Frontal cortex (tissue), 3 donors: ENCODE measurements at regions not wholly inside any gene's neighbourhood (a gene's known extent, or its start where the extent isn't known, plus 50 kb on each side); places are given as distances from the start of the nearest gene placed in this dataset.

Experiments used
- DNase-seq, 2 donors: peaks; one replicate each; pipeline ENCODE4 v3.0.0; 2012; ENCODE audit warnings: low spot score in 2 of 2
- FAIRE-seq: peaks from 2 replicates; lab custom pipeline; 2012; peaks lifted over from hg19 to GRCh38; lab: Jason Lieb, UNC
- donor health status: control.
- donor health status: control.
- donor health status: control.

DNA sequence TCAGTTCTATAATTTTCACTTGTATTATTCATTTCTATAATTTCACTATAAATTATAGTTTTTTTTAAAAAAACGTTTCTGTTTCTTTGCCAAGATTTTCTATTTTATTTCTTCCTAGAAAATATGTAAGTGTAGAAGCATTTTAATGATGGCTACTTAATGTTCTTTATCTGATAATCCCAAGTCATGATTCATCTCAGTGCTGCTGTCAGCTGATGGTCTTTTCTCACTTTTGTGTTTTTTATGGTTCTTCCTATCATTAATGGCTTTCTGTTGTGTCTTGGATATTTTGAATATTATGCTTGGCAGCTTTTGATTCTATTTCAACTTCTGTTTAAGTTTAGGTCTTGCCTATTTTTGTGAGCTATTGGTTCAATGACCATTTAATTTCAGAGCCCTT, 268.6 kb downstream of the BAMBI start:
- FAIRE-seq = no peak
- DNase-seq = no peak

DNA sequence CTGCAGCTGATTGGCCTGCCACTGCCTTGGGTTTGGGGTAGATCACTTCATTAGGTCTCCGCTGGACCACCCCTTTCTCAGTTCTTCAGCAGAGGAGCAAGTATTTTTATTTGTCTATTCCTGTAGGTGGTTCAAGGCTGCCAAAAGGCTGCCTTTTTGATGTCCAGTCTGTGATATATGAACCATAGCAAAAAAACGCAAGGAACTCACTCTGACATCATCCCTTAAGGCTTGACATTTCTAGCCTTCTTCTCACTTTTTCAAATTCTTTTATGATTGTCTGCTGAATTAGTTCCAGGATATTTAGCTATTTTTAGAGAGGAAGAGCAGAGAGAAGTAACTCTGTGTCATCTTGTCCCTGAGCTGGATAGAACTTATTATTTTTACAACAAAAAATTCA, 269.2 kb downstream of the BAMBI start:
- no peak for FAIRE-seq
- DNase-seq = no peak

DNA sequence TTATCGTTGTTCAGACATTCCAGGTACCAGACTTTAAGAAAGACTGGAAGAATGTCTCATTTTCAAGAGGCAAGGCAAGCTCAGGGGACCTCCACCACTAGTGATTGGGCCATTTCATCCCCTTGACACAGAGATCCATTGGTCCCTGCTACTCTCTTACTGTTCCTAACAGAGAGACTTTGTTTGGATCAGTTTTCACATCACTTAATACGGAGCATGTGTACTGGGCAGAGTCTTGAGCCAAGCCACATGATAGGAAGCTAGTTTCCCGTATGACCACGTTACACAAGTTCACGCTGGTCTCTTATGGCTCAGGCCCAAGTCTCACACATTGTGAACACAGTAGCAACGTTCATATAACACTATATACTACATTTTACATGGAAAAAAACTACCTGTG, 269.9 kb downstream of the BAMBI start:
- DNase-seq (no peak), FAIRE-seq (no peak)

DNA sequence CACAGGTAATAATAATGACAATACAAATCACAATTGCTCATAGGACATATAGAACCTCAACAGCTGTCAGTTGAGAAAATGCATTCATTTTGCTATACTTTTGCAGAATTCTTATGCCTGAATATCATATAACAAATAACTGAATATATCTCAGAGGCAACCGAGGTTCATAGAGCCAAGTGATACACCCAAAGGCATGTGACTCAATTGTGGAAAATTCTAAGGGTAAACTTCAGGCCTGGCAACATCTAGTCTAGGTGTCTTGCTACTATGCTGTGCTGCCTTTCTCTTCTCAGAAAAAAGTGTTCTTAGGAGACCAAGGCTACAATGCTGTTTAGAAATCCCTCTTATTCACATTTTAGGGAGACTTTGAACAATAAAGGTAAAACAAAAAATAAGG, 270.7 kb downstream of the BAMBI start:
- DNase-seq (no peak), FAIRE-seq (no peak)

DNA sequence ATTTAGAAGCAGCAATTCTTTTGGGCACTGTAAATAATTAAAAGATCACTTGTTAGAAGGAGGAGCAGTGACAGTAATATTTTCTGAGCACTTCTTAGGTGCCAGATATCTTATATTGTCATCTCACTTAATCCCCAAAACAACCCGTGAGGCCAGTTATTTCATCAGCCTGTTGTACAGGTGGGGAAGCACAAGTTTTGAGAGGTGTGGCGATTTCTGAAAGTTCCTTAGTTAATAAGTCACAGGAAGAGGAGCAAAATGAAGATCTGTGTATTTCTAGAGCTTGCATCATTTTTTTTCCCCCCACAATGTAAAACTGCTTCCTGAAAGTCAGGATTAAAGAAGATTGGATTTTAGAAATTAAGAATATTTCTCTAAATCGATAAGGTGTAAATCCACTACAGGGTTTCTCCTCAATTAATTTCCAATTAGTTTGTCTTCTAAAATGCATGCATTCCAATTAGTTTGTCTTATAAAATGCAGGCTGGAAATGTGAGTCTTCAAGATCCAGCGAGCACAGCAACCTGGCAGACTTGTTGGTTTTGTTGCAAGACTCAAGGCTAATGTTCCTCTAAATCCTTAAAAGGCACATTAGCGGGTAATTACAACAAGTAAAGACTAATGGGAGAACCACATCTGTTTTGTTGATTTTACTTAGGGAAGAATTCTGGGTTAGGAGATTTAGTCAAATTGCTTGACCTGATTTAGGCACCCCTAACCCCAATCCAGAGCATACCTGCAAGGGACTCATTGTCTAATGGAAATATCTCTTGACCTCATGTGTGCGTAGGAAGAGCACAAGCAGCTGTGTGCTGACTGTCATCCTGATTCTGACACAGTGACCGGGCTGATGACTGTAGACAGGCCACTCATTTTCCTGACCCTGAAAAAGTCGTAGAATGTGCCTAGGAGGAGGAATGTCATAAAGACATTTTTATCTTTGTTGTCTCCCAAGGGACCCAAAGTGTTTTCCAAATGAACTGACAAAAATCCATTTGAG, 272.0 kb downstream of the BAMBI start:
- no peak for DNase-seq
- FAIRE-seq = no peak

DNA sequence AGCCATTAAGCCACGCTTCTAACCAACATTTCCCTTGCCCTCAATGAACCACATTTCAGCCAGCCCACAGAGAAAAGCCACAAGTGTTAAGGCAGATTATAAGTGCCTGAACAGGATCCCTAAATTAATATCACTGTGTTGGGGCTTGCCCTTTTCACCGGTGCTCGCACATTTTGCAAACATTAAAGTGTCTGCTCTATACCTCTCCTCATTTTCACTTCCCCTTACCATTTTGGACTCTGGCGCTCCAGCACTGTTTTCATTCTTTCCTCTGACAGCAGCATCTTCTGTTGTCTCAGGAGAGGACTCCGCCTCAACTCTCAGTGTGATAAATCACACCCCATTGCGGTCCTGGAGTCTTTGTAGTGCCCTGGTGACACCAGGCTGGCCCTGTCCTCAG, 274.2 kb downstream of the BAMBI start:
- DNase-seq (no peak), FAIRE-seq (no peak)

DNA sequence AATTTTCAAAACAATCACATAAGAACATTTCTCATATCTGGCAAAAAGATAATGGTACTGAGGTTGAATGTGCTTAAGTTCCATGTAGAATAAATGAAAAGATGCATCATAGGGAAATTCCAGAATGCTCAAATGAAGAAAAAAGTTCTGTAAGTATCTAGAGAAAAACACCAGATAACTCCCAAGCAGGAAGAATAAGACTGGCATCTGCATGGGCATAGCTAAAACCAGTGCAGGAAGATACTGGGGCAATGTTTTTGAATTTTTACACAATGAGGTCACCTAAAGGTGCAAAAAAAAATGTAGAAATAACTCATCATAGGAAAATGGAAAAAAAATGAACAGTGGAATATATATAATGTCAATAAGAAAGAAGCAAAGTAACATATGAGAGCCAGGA, 275.2 kb downstream of the BAMBI start:
- no peak for DNase-seq
- FAIRE-seq = no peak

DNA sequence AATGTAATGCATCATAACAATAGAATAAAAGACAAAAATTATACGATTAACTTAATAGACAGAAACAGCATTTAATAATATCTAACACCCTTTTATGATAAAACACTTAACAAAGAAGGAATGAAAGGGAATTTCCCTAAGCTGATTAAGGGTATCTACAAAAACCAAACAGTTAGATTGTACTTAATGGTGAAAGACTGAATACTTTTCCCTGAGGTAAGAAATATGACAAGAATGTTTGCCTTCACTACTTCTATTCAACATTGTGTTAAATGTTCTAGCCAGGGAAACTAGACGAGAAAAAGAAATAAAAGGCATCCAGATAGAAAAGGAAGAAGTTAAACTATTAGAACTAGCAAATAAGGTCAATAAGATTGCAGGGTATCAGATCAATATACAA, 276.9 kb downstream of the BAMBI start:
- DNase-seq = no peak
- FAIRE-seq = no peak

DNA sequence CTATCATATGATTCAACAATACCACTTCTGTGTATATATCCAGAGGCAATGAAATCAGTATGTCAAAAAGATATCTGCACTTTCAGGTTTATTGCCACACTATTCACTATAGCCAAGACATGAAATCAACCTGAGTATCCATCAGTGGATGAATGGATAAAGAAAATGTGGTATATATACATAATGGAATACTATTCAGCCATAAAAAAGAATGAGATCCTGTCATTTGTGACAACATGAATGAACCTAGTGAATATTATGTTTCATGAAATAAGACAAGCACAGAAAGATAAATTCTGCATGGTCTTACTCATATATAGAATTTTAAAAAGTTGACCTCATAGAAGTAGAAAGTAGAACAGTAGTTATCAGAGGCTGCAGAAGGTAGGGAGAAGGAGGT, 281.1 kb downstream of the BAMBI start:
- DNase-seq = no peak
- no peak for FAIRE-seq

DNA sequence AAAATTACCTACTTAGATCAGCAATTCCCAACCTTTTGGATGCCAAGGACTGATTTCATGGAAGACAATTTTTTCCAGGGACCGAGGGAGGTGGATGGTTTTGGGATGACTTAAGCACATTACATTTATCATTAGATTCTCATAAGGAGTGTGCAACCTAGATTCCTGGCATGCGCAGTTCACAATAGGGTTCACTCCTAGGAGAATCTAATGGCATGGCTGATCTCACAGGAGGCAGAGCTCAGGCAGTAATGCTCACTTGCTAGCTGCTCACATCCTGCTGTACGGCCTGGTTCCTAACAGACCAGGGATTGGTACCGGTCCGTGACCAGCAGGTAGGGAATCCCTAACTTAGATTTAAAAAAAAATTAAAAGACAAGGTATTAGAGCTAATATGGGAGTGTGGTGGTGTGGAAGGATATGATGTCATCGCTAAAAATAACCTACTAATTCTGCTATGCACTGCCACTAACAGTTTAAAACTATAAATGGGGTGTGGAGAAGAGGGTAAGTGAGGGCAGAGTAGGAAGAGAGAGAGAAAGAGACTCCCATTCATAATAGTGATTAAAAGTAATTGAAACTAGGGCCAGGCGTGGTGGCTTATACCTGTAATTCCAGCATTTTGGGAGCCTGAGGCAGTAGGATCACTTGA, 282.7 kb downstream of the BAMBI start:
- FAIRE-seq (no peak), DNase-seq (no peak)

DNA sequence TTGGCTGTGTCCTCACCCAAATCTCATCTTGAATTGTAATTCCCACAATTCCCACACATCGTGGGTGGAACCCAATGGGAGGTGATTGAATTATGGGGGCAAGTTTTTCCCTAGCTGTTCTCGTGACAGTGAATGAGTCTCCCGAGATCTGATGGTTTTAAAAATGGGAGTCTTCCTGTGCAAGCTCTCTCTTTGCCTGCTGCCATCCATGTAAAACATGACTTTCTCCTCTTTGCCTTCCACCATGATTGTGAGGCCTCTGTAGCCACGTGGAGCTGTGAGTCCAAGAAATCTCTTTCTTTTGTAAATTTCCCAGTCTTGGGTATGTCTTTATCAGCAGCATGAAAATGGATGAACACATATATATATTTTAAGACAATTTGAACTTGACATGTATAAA, 285.4 kb downstream of the BAMBI start:
- FAIRE-seq (no peak), DNase-seq (no peak)

DNA sequence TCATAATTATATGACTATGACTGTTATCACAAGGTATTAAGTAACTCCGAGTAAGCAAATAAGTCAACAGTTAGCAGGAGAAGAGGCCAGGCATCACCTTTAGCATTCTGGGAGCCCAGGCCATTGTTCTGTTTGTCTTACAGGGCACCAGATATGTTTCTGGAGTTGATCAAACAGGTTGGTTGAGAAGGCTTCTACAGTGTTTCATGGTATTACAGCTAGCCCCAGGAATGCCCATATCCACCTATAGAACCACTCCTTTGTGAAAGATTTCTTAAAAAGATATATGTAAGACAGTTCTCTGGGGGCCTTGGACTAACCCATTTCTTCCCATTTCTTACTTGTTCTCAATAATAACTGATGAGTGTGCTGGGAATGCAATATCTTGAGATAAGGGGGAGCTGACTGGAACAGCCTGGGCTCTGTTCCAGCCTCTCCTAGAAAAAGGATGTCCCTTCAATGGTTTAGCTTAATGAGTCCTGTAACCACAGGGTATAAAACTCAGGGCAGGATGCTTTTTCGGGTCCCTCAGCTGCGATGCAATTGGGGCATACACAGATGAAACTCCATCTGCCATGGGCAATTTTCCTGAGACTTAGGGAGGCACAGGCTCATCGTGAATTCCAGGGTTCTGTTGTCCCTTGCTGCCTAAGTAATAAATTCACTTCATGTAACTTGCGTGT, 286.4 kb downstream of the BAMBI start:
- no peak for FAIRE-seq
- no peak for DNase-seq

DNA sequence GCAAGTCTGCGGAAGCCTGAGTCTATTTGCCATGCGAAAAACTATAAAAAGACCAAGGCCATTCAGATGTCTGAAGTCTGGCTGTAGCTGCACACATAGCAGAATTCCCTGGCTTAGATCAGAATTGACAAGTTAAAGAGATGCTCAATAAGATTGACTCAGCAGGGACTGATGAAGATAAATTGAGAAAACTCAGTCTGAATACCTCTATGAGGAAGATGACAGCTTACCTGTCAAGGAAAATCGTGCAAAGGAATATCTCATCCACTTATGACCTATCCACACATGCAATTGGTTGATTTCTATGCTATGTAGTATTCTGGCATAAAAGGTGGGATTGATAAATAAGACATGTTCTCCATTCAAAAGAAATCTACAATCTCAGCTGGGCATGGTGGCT, 288.6 kb downstream of the BAMBI start:
- no peak for FAIRE-seq
- no peak for DNase-seq

DNA sequence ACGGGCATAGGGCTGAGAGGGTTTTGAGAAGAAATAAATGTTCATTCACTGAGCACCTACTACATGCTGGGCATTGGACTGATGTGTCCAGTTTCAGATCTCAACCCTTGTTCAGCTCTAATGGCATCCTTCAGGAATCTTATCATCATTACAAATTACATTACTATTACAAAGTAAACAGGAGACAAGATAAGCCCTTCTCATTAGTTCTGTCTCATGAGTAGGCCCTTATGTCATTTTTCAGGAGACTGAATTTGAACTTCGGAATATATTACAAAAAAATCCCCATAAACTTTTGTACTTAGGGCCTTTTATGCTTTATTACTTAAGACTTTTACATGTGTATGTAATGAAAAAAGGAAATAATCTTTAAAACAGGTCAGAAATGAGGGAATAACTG, 289.7 kb downstream of the BAMBI start:
- DNase-seq = no peak
- FAIRE-seq = no peak

DNA sequence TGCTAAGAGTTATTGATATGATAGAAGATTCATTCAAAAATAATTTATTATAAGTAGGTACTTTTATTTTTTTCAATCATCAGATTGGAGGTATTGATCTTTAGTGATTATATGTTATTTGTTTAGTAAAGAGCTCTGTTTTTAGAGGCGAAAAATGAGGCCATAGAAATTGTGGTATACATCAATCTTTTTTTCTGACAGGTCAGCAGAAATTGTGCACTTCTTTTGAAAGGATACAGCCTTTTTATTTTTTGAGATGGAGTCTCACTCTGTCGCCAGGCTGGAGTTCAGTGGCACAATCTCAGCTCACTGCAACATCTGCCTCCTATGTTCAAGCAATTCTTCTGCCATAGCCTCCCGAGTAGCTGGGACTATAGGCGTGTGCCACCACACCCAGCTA, 292.1 kb downstream of the BAMBI start:
- no peak for DNase-seq
- no peak for FAIRE-seq

DNA sequence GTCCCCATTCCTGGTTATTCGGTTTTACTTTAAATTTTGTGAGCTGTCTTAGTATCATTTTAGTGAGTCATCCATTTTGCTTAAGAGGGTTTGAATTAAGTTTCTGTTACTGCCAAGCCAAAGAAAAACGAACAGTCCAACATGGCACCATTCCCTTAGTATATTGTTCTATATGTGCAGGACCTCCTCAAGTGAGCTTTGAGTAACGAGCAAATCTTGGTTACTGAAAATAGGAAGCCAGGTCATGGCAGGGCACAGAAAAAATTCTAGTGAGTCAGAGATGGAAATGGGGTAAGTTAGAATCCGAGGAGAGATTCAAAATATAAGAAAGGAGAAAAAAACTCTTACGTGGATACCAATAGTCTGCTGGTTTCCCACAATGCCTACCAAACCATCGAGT, 292.9 kb downstream of the BAMBI start:
- no peak for DNase-seq
- no peak for FAIRE-seq

DNA sequence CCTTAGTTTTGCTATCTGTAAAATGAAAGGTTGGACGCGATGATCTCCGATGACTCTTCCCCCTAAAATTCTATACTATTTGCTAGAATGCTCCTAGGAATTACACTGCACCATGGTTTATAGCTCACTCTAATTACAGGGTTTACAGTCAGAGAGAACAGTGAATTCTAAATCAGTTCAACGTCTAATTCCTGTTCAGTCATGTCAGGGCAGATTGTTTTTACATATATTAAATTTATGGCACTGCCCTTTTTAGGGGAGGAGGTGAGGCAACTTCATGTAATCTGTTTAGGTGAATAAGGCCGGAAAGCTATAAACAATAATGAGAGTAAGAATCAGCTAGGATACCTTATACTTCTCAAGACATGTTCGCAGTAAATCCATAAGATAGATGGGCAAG, 293.9 kb downstream of the BAMBI start:
- no peak for FAIRE-seq
- DNase-seq = no peak

DNA sequence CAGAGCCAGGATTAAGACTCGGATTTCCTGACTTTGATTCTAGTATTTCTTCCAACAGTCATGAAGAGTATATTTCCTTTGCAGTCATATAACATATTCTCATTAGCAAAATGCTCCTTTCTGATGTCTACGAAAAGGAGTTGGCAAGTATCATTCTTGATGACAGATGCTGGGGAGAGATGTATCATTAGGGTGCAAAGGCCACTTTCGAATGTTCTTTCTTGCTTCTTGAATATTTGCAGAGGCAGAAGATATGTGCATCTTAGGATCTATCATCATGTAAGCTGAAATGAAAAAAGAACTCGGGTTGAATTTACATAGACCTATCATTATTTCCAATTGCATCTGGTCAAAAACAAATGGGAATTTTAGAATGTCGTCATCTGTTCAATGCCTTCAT, 294.4 kb downstream of the BAMBI start:
- FAIRE-seq (no peak), DNase-seq (no peak)

DNA sequence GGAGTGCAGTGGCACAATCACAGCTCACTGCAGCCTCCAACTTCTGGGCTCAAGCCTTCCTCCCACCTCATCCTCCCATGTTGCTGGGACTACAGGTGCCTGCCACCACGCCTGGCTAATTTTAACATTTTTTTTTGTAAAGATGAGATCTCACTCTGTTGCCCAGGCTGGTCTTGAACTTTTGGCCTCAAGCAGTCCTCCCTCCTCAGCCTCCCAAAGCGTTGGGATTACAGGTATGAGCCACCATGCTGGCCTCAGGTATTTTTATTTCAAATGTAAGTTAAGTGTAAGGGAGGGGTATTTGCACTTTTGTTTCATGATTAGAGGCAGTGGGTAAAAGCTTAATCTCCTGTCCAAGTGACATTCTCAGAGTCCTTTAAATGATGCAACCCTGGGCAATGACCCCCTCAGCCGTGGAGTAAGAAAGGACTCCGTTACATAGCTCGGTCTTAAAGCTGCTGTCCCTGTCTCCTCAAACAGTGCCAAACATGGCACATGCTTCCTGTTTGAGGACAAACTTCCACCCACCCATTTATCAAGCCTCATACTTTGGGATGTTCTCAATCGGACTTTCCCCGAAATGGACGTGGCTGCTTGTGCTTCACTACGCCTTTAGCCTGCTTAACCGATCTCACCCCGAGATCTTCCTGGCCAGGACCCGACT, 296.1 kb downstream of the BAMBI start:
- no peak for FAIRE-seq
- DNase-seq = no peak

DNA sequence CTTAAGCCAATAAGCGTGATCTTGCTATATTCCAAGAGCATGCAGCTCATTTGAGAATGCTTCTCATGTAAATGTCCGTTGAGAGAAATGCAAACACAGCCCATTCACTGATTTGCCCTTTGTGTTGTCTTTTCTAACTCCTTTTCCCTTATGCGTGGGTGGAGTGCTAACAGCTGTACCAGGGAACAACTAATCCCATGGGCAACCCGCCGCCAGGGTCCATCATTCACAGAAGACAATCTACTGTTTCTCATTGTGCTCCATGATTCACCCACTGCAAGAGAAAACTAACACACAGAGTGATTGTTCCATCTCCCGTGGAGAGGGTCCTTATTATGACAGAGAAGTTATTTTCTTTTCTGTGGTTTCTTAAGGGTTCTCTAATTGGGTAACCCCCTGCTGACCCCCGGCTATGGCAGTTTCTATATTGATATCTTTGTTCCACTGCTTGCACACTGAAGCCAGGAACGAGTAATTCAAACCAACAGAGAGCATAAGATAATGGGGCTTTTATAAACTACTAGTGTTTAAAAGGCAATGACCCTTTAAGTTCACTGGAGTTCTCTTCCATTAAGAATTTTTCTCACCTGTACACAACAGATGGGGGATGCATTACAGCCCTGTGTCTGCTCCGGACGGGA, 298.7 kb downstream of the BAMBI start:
- FAIRE-seq (no peak), DNase-seq (no peak)
